Common myeloid progenitor, CD34-positive (primary cell): ENCODE measurements at regions not wholly inside any gene's neighbourhood (a gene's known extent, or its start where the extent isn't known, plus 50 kb on each side); places are given as distances from the start of the nearest gene placed in this dataset.

Experiments used
- CTCF ChIA-PET: fragments of 350-600 bp; sonication (Branson Sonifier 250); formaldehyde crosslinking; loops from one replicate; lab custom pipeline; 2021; ENCODE audit warnings: antibody characterized with exemption; lab: Charles Lee
- POLR2A ChIA-PET: fragments of 350-600 bp; sonication (Branson Sonifier 250); formaldehyde crosslinking; loops from one replicate; lab custom pipeline; 2021; ENCODE audit warnings: antibody characterized with exemption; lab: Charles Lee
- DNase-seq, 3 donors: peaks; one replicate each; pipeline versions ENCODE4 v3.0.0 to v3.0.0-alpha.2; 2013
- H3K27ac ChIP-seq, 2 experiments: 1 replicate in 1 of 2; 2 replicates in 1 of 2; pipeline ENCODE4 v1.7.0; 2013; ENCODE audit warnings: inconsistent platforms in 2 of 2, low read length in 2 of 2, mild to moderate bottlenecking in 2 of 2, low read depth in 1 of 2, moderate library complexity in 1 of 2; ENCODE audit not compliant: severe bottlenecking in 2 of 2, insufficient read depth in 1 of 2, poor library complexity in 1 of 2
- H3K27me3 ChIP-seq, 5 experiments: replicated peaks in 2 of 5; 1 replicate in 3 of 5; 2 replicates in 2 of 5; pipeline versions ENCODE4 v1.6.1 to v1.7.0; 2013; ENCODE audit warnings: low read length in 4 of 5, mild to moderate bottlenecking in 2 of 5, moderate library complexity in 2 of 5, inconsistent platforms in 1 of 5; ENCODE audit not compliant: insufficient read depth in 5 of 5, control insufficient read depth in 4 of 5
- H3K36me3 ChIP-seq, 4 experiments: 1 replicate in 2 of 4; 2 replicates in 2 of 4; pipeline versions ENCODE4 v1.6.1 to v1.7.0; 2013; ENCODE audit warnings: low read length in 3 of 4, control low read depth in 1 of 4, mild to moderate bottlenecking in 1 of 4; ENCODE audit not compliant: control insufficient read depth in 4 of 4, insufficient read depth in 4 of 4
- H3K4me1 ChIP-seq, 4 experiments: 1 replicate in 3 of 4; 2 replicates in 1 of 4; pipeline versions ENCODE4 v1.6.1 to v1.7.1; 2013; ENCODE audit warnings: low read length in 3 of 4, mild to moderate bottlenecking in 3 of 4, control low read depth in 1 of 4, inconsistent platforms in 1 of 4, moderate library complexity in 1 of 4; ENCODE audit not compliant: control insufficient read depth in 4 of 4, insufficient read depth in 4 of 4; ENCODE audit errors: control extremely low read depth in 1 of 4
- H3K4me3 ChIP-seq, 7 experiments: 1 replicate in 4 of 7; 2 replicates in 3 of 7; pipeline versions ENCODE4 v1.5.1 to v1.7.0; 2013; ENCODE audit warnings: mild to moderate bottlenecking in 7 of 7, low read length in 6 of 7, moderate library complexity in 6 of 7, inconsistent platforms in 2 of 7, low read depth in 2 of 7, control low read depth in 1 of 7; ENCODE audit not compliant: insufficient read depth in 4 of 7, control insufficient read depth in 1 of 7; ENCODE audit errors: extremely low read depth in 1 of 7
- H3K9me3 ChIP-seq, 5 experiments: 1 replicate in 4 of 5; 2 replicates in 1 of 5; pipeline versions ENCODE4 v1.6.1 to v1.7.1; 2013; ENCODE audit warnings: low read length in 4 of 5, mild to moderate bottlenecking in 2 of 5, inconsistent platforms in 1 of 5, low read depth in 1 of 5, moderate library complexity in 1 of 5; ENCODE audit not compliant: control insufficient read depth in 4 of 5, insufficient read depth in 2 of 5; ENCODE audit errors: control extremely low read depth in 1 of 5
- WGBS: methylation state at CpG from one replicate; pipeline ENCODE4 v1.1.5; 2013; ENCODE audit not compliant: insufficient coverage; 5-methylcytosine and 5-hydroxymethylcytosine counted together

DNA sequence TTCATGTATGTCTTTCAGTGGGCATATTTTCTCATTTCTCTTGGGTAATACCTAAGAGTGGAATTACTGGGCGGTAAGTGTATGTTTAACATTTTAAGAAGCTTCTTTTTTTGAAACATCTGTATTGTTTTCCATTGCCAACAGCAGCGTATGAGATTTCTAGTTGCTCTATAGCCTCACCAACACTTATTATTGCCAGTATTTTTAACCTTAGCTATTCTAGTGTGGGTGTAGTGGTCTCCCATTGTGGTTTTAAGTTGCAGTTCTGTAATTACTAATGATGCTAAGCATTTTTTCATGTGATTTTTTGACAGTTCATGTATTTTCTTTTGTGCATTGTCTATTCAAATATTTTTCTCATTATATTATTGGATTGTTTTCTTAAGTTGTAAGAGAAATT is 101.9 kb upstream of the EEA1 start:
- CTCF ChIA-PET, result interaction anchor here (2.0 kb wide), 1 partner anchor 366 kb away, joined by 5 read pairs; no protein-coding TSS in a partner anchor
- POLR2A ChIA-PET, result no interaction called here

DNA sequence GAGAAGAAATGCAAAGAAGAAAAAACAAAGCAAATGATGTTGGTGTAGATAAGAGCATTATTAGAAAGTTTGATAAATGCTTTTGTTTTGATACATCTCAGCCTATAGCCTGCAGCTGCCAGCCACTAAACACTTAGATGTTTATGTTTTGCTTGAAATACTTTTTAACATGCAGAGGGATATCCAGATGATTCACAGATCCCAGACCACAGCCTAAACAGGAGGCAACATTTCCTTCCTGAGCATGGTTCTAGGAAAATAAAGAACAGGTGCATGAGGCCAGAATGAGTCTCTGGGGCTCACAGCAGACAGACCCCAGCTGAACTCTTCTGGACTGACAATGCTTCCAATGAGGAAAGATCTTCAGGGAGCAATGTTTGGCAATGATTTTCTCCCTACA is 103.7 kb upstream of the EEA1 start:
- H3K4me3 ChIP-seq, result no peak overlapping the region
- H3K27me3 ChIP-seq, result no peaks in the 10 kb centered on the region
- peaks cover 0 to 1% (median 0%) of the 10 kb centered on the region in 5 experiments for H3K9me3 ChIP-seq
- no peaks in the 10 kb centered on the region for H3K36me3 ChIP-seq
- CTCF ChIA-PET, result interaction anchor here (1.1 kb wide), 1 partner anchor 348 kb away, joined by 4 read pairs; no protein-coding TSS in a partner anchor
- H3K4me1 ChIP-seq, result peaks cover 0 to 7% (median 2%) of the 10 kb centered on the region in 4 experiments
- H3K27ac ChIP-seq, result no peak overlapping the region
- POLR2A ChIA-PET, result no interaction called here
- no peak for DNase-seq

More for the DNA sequence above, 101.9 kb upstream of the EEA1 start:
- Histone ChIP-seq H3K27ac (no peak overlapping the region), H3K9me3 (peaks cover 0 to 1% (median 0%) of the 10 kb centered on the region in 5 experiments), H3K4me1 (peaks cover 0 to 7% (median 2%) of the 10 kb centered on the region in 4 experiments), H3K27me3 (peaks cover 0 to 3% (median 0%) of the 10 kb centered on the region in 5 experiments), H3K4me3 (no peak overlapping the region), H3K36me3 (no peaks in the 10 kb centered on the region)
- no peak for DNase-seq
- WGBS, result no CpG with 5 or more reads among the region's 2 CpGs

DNA sequence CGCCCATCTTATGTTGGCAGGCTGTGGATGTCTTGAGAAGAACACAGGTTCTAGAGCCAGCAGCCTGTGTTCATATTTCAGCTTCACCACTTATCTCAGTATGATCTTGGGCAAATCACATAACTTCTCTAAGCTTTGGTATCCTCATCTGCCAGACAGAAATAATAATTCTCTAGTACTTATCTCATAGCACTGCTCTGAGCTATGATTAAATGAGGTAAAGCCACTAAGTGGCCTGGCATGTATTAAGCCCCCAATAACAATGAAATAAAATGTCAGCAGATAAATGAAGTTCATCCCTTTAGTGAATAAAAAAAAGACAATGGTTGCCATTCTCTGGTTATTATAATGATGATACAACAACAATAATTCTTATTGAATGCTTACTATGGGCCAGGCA is 104.9 kb upstream of the EEA1 start:
- ChIA-PET CTCF (no interaction called here), POLR2A (no interaction called here)
- WGBS, result no CpG with 5 or more reads among the region's 1 CpG
- Histone ChIP-seq H3K4me3 (no peak overlapping the region), H3K27ac (no peak overlapping the region), H3K4me1 (peaks cover 0 to 7% (median 2%) of the 10 kb centered on the region in 4 experiments), H3K9me3 (peaks cover 0 to 1% (median 0%) of the 10 kb centered on the region in 5 experiments), H3K27me3 (no peaks in the 10 kb centered on the region), H3K36me3 (no peaks in the 10 kb centered on the region)
- no peak for DNase-seq

DNA sequence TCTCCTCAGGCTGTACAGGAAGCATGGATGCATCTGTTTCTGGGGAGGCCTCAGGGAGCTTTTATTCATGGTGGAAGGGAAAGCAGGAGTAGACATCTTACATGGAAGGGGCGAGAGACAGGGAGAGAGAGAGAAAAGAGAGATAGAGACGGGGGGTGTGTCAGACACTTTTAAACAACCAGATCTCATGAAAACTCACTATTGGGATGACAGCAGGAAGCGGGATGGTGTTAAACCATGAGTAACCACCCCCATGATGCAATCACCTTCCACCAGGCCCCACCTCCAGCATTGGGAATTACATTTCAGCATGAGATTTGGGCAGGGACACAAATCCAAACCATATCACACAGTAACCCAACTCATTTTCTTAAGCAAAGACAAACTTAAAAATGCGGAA is 110.0 kb upstream of the EEA1 start:
- POLR2A ChIA-PET, result no interaction called here
- CTCF ChIA-PET, result no interaction called here

DNA sequence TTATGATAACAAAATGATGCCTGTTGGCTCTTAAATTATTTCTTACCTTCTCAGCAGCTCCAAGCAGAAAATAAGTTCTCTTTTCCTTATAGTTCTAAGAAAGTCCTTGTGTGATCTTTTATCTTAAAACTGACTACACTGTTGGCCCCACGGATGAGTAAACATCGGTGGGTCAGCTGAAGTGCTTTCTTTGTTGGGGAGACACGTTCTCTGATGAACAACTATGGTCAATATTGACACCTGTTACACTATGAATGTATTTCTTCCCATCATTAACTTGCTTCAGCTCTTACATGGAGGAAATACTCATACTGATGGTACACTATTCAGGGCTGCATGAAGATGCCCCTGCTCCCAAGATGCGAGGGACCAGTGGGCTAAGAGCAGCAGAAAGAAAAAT is 110.8 kb upstream of the EEA1 start:
- ChIA-PET CTCF (no interaction called here), POLR2A (no interaction called here)
- Histone ChIP-seq H3K36me3 (no peaks in the 10 kb centered on the region), H3K9me3 (no peaks in the 10 kb centered on the region), H3K27me3 (no peaks in the 10 kb centered on the region), H3K27ac (no peak overlapping the region), H3K4me1 (no peaks in the 10 kb centered on the region), H3K4me3 (no peak overlapping the region)
- no peak for DNase-seq
- 100% methylated on average over 1 of the region's 4 CpGs for whole genome bisulfite sequencing

More for the DNA sequence above, 110.0 kb upstream of the EEA1 start:
- DNase-seq, result no peak
- H3K36me3 ChIP-seq, result no peaks in the 10 kb centered on the region
- no peak overlapping the region for H3K27ac ChIP-seq
- no peak overlapping the region for H3K4me3 ChIP-seq
- no peaks in the 10 kb centered on the region for H3K27me3 ChIP-seq
- H3K4me1 ChIP-seq, result no peaks in the 10 kb centered on the region
- no peaks in the 10 kb centered on the region for H3K9me3 ChIP-seq
- WGBS, result 0% methylated on average over 1 of the region's 4 CpGs

DNA sequence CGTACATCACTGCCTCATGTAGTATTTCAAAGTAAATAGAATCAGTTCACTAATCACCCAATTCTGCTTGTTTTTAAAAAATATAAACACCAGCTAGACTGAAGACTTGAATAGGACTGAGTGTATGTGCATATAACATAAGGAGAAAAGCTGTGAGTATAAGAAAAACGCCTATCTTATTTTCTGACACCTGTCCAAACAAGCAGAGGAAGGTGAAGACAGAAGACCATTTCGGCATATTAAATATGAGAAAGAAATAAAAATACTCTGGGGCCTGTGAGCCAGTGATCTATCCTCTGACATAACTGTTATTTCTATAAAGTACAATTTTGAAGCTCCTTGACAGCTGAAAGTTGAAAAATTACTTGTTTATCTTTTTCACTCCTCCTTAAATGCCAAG is 111.3 kb upstream of the EEA1 start:
- POLR2A ChIA-PET, result no interaction called here
- CTCF ChIA-PET, result no interaction called here

DNA sequence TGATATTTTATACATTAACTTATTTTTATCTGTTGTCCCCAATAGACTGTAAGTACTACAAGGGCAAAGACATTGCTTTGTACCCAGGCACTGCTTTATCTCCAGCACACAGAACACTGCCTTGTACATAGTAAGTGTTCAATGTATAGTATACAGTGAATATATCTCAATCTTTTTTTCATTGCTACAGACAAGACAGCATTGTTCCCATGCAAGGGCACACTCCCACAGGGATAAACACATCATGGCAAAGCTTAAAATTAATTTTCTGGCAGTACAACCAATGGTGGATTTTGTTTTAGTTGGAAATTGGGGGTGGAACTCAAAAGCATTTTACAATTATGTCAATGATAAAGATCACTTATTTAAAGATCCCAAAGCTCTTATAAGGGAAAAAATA is 112.3 kb upstream of the EEA1 start:
- Histone ChIP-seq H3K4me1 (no peaks in the 10 kb centered on the region), H3K9me3 (no peaks in the 10 kb centered on the region), H3K27ac (no peak overlapping the region), H3K36me3 (no peaks in the 10 kb centered on the region), H3K27me3 (no peaks in the 10 kb centered on the region), H3K4me3 (no peak overlapping the region)
- ChIA-PET CTCF (interaction anchor here (0.8 kb wide), 1 partner anchor 13 kb away, joined by 3 read pairs; no protein-coding TSS in a partner anchor), POLR2A (no interaction called here)
- no peak for DNase-seq

More for the DNA sequence above, 111.3 kb upstream of the EEA1 start:
- no peak for DNase-seq
- H3K27me3 ChIP-seq, result no peaks in the 10 kb centered on the region
- H3K4me1 ChIP-seq, result no peaks in the 10 kb centered on the region
- 100% methylated on average over 1 of the region's 3 CpGs for WGBS
- no peak overlapping the region for H3K4me3 ChIP-seq
- no peaks in the 10 kb centered on the region for H3K9me3 ChIP-seq
- no peaks in the 10 kb centered on the region for H3K36me3 ChIP-seq
- H3K27ac ChIP-seq, result no peak overlapping the region
